GM13977 (cell line): ENCODE measurements at regions not wholly inside any gene's neighbourhood (a gene's known extent, or its start where the extent isn't known, plus 50 kb on each side); places are given as distances from the start of the nearest gene placed in this dataset.

Experiments
- DNase-seq: peaks from one replicate; pipeline ENCODE4 v3.0.0; 2012; ENCODE audit warnings: low spot score
- CTCF ChIP-seq: IDR thresholded peaks from 2 replicates; pipeline ENCODE4 v1.5.1; 2012; ENCODE audit warnings: mild to moderate bottlenecking, control low read depth; ENCODE audit not compliant: insufficient read depth; ENCODE audit errors: extremely low read depth, missing control alignments
- in situ Hi-C: fragments of 300-500 bp; cut with MboI; formaldehyde crosslinking; loops from one replicate; pipeline ENCODE4 v1.12.0; 2022; ENCODE audit warnings: low sequenced_read_pairs, low pct_unique_long_range_greater_than_20kb, mixed read lengths, inconsistent platforms; ENCODE audit not compliant: unreplicated experiment

- in situ Hi-C loops = no loop called here
- no peak for DNase-seq
- TF ChIP-seq CTCF = no peak
Measured at GRCh38 chr1:172979828-172980227, 70.9 kb downstream of the TNFSF18 start.

DNA sequence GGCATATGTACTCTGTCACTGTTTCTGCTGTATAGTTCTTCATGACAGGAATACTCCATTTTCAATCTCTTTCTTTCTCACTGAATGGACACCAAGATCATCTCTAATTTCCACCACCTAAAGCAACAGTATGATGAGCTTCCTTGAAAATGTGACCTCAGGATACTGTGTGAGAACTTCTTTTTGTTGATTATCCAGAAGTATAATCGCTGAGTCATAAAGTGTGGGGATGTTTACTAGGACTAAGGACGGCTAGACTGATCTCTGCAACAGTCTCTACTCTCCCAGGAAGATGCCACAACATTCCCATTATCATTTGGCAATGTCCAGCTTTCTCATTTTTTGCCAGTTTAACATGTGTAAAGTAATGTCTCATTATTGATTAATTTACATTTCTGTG lies 70.3 kb downstream of the TNFSF18 start:
- TF ChIP-seq CTCF = no peak
- in situ Hi-C loops = no loop called here
- no peak for DNase-seq

- in situ Hi-C loops = no loop called here
- no peak for TF ChIP-seq CTCF
- DNase-seq = no peak
Measured at GRCh38 chr1:172980971-172981370, 69.8 kb downstream of the TNFSF18 start.
